NCI-H146 treated with DMSO at 0.1 percent for 48 hours (cell line): ENCODE measurements at regions not wholly inside any gene's neighbourhood (a gene's known extent, or its start where the extent isn't known, plus 50 kb on each side); places are given as distances from the start of the nearest gene placed in this dataset.
A peak's percentile ranks its signal among the peaks of the same experiment; 100 is the strongest.

Experiments
- DNase-seq: peaks from one replicate; lab custom pipeline; 2025; ENCODE audit not compliant: unreplicated experiment; lab: John Stamatoyannopoulos, UW

DNA sequence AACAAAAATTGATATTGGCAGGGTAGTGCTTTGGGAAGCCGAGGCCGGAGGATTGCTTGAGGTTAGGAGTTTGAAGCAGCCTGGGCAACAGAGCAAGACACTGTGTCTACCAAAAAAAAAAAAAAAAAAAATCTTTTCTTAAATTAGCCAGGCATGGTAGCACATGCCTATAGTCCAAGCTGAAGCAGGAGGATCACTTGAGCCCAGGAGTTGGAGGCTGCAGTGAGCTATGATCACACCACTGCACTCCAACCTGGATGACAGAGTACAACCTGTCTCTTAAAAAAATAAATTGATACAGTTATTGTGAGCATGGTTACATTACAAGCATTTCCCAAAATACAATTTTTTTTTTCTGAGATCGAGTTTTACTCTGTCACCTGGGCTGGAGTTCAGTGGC is 59.4 kb upstream of the SVIL start:
- DNase-seq: no peak

- DNase-seq: no peak
Measured at GRCh38 chr10:29692121-29692539, 57.4 kb upstream of the SVIL start.

DNA sequence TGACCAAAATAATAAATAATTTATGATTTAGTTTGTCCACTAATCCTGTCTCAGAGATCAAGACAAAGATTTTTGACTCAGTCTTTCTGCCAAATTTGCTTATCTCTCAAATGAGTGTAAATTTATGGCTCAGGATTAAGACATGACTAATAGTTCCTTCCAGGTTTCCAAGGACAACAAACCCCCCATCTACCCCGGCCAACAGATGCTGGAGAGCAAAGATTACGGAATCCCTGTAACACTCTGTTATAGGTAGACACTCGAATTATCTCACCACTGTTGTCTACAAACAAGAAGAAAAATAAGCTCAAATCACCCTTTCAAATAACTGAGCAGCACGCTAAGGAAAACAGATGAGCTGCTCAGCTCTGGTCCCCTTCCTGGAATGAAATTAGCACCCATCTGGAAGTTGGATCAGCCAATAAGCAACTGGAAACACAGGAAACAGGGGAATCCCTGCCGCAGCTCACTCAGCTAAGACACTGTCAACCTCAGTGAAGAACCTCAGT is 56.8 kb upstream of the SVIL start:
- no peak for DNase-seq

DNA sequence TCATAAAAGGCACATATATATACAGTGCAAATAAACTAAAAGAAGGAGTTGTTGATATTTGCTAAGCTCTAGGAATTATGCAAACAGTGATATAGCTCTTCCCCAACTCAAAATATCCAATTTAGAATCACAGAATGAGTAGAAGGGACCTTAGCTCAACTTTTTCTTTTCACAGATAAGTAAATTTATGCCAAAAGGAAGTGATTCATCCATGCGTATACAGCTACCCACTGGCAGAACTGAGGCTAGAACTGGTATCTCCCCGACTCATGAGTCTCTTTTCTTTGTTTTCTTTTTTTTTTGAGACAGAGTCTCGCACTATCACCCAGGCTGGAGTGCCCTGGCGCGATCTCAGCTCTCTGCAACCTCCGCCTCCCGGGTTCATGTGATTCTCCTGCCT is 54.2 kb upstream of the SVIL start:
- DNase-seq: no peak

GRCh38 chr10:29688230-29688661 is 53.5 kb upstream of the SVIL start:
- DNase-seq: peak; percentile 88

DNA sequence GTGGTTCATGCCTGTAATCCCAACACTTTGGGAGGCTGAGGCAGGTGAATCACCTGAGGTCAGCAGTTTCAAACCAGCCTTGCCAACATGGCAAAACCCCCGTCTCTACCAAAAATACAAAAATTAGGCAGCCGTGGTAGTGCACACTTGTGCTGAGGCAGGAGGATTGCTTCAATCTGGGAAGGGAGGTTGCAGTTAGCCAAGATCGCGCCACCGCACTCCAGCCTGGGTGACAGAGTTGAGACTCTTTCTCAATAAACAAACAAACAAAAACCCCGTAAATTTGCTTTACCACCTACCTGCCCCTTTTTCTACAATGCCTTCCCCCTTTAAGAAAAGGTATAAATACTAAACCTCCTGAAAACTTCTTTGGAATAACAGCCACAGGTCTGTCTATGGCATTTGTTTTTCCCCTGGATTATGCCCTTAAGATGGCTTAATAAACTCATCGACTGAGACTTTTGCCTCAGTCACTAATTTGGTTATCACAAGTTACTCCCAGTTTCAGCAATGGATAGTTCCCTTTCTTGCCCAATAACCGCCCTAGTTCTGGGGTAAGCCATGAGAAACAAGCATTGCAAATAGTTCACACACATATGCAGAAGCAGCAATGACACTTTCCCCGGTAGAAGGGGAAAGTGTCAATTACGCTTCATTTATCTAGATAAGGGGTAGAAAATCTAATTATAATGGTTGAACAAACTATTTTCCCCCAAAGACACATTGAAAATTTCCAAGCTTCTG is 52.8 kb upstream of the SVIL start:
- no peak for DNase-seq

DNA sequence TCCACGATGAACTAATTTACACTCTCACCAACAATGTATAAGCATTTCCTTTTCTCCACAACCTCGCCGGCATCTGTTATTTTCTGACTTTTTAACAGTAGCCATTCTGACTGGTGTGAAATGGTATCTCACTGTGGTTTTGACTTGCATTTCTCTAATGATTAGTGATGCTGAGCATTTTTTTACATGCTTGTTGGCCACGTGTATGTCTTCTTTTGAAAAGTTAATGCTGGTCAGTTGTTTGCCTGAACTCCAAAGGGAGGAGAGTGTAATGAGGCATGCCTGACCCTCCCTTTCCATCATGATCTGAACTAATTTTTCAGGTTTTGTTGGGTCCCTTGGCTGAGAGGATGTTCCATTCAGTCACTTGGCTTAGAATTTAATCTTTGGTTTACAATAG is 50.7 kb upstream of the SVIL start:
- no peak for DNase-seq
